ENCODE measurements at regions not wholly inside any gene's neighbourhood (a gene's known extent, or its start where the extent isn't known, plus 50 kb on each side); places are given as distances from the start of the nearest gene placed in this dataset.
"Not testable (repeated sequence)": the region's sequence is repeated elsewhere in the genome, so short reads cannot be mapped to it uniquely, and the experiment has no call there.

DNA sequence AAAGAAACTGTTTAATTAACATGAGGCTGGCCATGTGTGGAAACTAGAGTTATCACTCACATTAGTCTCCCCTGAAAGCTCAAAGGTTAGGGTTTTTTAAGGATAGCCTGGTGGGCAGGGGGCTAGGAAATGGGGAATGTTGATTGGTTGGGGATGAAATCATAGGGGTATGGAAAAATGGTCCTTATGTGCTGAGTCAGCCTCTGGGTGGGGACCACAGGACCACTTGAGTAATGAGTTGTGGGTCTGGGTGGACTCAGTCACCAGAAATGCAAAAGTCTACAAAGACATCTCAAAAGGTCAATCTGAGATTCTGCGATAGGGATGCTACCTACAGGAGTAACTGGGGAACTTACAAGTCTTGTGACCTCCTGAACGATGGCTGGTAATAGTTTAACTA, 362.8 kb downstream of the DMAC1 start:
- H3K9me3 Mint-ChIP-seq: peaks cover 6% of the 10 kb centered on the region
- no peak overlapping the region for H3K4me3 Mint-ChIP-seq

DNA sequence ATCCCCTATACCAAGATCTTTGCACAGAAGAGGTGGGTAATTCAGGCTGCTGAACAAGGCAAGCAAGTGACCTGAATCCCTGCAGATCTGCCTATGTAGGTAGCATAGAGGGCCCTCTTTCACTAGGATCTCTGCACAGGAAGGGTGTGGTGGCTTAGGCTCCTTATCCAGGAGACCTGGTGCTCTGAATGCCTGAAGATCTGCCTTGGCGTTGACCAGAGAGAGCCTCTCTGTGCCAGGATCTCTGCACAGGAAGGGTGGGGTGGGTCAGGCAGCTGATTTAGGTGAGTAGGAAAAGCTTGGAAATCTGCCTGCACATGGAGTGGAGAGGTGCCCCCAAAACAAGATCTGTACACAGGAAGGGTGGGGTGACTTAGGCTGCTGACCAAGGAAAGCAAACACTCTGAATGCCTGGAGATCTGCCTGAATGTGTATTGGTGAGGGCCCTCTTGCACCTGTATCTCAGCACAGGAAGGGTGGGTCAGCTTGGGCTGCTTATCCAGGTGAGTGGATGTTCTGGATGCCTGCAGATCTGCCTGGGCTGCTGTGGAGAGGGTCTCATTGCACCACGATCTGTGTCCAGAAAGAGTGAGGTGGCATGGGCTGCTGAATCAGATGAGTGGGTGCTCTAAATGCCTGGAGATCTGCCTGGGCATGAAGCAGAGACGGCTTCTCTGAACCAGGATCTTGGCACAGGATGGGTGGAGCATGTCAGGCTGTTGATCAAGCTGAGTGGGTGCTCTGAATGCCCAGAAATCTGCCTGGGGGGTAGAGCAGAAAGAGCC, 365.9 kb downstream of the DMAC1 start:
- Mint-ChIP-seq H3K4me3 (no peak overlapping the region), H3K27ac (no peak overlapping the region), H3K4me1 (no peaks in the 10 kb centered on the region)

More for the DNA sequence above, 362.8 kb downstream of the DMAC1 start:
- peaks cover 2% of the 10 kb centered on the region for H3K36me3 Mint-ChIP-seq
- H3K4me1 Mint-ChIP-seq: no peaks in the 10 kb centered on the region
- no peak for DNase-seq
- H3K27ac Mint-ChIP-seq: no peak overlapping the region
- H3K27me3 Mint-ChIP-seq: no peaks in the 10 kb centered on the region

DNA sequence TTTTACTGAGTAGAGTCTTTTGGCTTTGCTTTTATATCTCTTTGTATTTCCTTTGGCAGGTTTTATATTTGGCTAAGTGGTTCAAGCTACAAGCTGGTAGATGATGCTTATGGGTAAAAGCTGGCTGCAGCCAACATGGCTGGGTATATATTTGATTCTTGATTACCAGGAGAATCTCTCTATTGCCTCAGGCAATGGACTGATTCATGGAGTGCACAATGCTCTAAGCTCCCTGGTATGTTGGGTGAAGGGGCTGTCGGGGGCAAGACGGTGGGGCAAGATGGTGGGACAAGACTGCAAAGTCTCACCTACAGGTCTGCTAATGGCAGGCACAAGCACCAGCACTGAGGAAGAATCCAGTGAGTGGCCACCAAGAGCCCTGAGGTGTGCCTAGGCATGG, 366.6 kb downstream of the DMAC1 start:
- peaks cover 8% of the 10 kb centered on the region for H3K27me3 Mint-ChIP-seq
- no peak overlapping the region for H3K4me3 Mint-ChIP-seq
- no peak overlapping the region for H3K27ac Mint-ChIP-seq
- H3K9me3 Mint-ChIP-seq: peaks cover 11% of the 10 kb centered on the region
- no peak for DNase-seq
- H3K36me3 Mint-ChIP-seq: peaks cover 2% of the 10 kb centered on the region
- no peaks in the 10 kb centered on the region for H3K4me1 Mint-ChIP-seq

More for the DNA sequence above, 365.9 kb downstream of the DMAC1 start:
- DNase-seq: no peak
- Mint-ChIP-seq H3K9me3 (peaks cover 11% of the 10 kb centered on the region), H3K27me3 (peaks cover 8% of the 10 kb centered on the region), H3K36me3 (peaks cover 2% of the 10 kb centered on the region)

DNA sequence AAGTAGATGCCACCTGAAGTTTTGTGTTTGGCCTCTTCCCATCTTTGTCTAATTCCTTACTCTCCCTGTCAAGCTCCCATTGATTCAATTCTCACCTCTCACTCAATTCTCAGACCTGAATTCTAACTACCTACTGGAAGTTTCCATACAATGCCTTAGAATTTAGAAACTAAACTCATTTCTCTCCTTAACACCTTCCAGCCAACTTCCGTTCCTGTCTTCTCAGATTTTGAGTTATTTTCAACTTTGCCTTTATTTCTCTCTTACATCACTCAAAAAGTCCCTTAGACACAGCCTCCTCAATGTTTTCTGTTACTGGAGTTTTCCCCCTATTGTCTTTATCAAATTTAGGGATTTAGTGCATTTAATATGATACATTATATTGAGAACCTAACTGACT, 382.2 kb downstream of the DMAC1 start:
- not testable (repeated sequence) for DNase-seq, H3K27me3 Mint-ChIP-seq, H3K9me3 Mint-ChIP-seq, H3K36me3 Mint-ChIP-seq, H3K27ac Mint-ChIP-seq, H3K4me1 Mint-ChIP-seq, H3K4me3 Mint-ChIP-seq

DNA sequence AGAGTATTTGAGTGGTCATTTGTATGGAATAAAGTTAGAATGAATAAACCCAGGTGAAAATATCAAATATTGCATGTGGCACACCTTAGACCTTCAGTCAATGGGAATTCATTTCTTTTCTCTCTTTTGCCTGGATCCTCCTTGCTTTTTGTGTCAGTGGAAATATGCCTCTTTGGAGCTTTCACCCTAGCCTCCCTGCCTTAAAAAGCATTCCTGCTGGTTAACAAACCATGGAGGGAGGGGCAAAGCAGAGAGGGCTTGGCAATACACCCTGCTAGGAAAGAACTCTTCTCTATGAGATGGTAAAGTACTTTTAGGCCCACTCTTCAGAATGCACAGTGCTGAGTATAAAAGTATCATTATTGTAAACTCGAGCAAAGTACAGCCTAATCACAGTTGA, 383.7 kb downstream of the DMAC1 start:
- H3K9me3 Mint-ChIP-seq: peaks cover 1% of the 10 kb centered on the region
- no peak overlapping the region for H3K4me3 Mint-ChIP-seq
- no peak overlapping the region for H3K27ac Mint-ChIP-seq
- H3K36me3 Mint-ChIP-seq: no peaks in the 10 kb centered on the region
- peaks cover 4% of the 10 kb centered on the region for H3K27me3 Mint-ChIP-seq
- no peak for DNase-seq
- H3K4me1 Mint-ChIP-seq: no peaks in the 10 kb centered on the region

DNA sequence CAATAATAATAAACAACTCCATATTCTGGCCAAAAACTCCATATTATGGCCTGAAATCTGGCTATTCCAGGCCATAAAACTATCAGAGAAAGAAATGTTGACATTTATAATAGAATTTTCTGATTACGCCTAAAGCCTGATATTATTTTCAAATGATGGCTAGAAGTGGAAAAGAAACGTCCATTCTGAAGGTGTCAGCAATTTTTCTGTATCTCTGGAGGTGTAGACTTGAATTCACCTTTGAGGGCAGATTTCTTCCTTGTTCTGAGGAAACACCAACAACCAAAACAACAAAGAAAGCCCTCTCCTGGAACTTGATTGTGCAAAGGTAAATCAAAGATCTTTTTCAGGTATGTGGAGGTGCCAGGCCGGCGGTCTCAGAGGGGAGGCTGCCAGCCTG, 390.7 kb downstream of the DMAC1 start:
- Mint-ChIP-seq H3K4me1 (peaks cover 15% of the 10 kb centered on the region), H3K27me3 (peaks cover 26% of the 10 kb centered on the region)

DNA sequence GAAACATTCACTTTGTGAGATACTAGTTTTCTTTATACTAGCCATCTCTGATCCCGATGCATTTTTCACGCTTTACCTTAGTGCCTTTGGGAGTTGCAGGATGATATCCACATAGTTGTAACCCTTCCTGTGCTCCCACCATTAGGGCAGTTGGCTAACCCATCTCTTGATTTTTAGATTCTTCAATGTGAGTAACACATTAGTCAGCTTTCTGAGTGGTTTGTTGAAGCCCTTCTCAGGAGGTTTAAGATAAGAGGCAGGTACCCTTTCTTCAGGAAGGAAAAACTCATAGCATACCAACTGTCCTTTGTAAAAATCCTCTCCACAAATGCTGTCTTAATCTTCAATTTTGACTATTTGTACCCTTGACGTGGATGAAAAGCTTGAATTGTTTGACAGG, 392.3 kb downstream of the DMAC1 start:
- H3K27me3 Mint-ChIP-seq: peaks cover 36% of the 10 kb centered on the region
- no peaks in the 10 kb centered on the region for H3K36me3 Mint-ChIP-seq
- H3K4me1 Mint-ChIP-seq: peaks cover 15% of the 10 kb centered on the region
- no peak overlapping the region for H3K4me3 Mint-ChIP-seq
- H3K9me3 Mint-ChIP-seq: no peaks in the 10 kb centered on the region
- DNase-seq: no peak
- H3K27ac Mint-ChIP-seq: no peak overlapping the region

More for the DNA sequence above, 390.7 kb downstream of the DMAC1 start:
- Mint-ChIP-seq H3K4me3 (no peak overlapping the region), H3K27ac (no peak overlapping the region), H3K9me3 (no peaks in the 10 kb centered on the region), H3K36me3 (no peaks in the 10 kb centered on the region)
- DNase-seq: no peak

DNA sequence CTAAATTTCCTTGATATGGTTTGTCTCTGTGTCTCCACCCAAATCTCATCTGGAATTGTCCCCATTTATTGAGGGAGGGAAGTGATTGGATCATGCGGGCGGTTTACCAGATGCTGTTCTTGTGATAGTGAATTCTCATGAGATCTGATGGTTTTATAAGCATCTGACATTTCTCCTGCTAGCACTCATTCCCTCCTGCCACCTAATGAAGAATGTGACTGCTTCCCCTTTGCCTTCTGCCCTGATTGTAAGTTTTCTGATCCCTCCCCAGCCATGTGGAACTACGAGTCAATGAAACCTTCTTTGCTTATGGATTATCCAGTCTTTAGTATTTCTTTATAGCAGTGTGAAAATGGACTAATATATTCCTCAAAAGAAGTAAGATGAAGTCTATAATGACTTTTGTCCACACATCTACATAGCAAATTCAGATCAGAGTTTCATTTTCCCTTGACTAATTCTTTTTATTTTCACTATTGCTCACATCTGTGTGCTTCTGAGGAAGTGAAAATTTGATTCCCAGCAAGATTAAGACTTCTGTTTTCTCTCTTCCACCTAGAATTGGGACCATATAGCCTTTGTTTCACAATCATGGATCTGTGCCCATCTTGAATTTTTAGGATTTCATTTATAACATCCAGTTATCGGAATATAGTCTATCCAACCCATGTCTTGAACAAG, 393.5 kb downstream of the DMAC1 start:
- Mint-ChIP-seq H3K27ac (no peak overlapping the region), H3K36me3 (no peaks in the 10 kb centered on the region), H3K4me1 (peaks cover 15% of the 10 kb centered on the region), H3K4me3 (no peak overlapping the region), H3K27me3 (peaks cover 43% of the 10 kb centered on the region), H3K9me3 (no peaks in the 10 kb centered on the region)
- DNase-seq: no peak

DNA sequence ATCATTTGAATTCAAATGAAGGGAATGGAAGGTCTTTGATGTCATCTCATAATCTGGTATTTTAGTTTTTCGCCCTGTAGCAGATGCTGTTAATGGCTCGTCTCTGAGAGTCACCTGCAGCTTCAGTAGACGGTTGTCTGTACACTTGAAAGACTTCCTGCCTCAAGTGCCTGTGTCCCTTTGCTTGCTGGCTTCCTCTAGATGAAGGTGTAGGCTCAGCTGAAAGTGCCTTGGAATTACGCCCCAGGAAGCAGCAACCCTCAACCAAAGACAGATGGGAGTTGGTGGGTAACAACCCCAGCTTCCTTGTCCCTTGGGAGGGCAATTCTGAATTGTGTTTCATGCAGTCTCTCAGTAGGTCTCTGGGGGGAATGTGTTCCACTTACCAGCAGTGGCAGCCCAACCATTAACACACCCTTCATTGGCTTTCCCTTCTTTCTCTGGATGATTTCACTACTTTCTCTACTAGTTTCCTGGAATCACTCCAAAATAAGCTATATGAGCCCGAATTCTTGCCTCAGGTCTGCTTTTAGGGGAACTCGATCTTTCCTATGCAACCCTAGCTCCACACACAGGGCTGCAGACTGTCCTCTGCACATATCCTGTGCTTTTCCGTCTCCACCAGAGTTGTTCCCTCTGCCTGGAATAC, 395.6 kb downstream of the DMAC1 start:
- Mint-ChIP-seq H3K27ac (no peak overlapping the region), H3K27me3 (peaks cover 38% of the 10 kb centered on the region), H3K36me3 (no peaks in the 10 kb centered on the region), H3K9me3 (no peaks in the 10 kb centered on the region), H3K4me3 (no peak overlapping the region), H3K4me1 (peaks cover 15% of the 10 kb centered on the region)
- no peak for DNase-seq

DNA sequence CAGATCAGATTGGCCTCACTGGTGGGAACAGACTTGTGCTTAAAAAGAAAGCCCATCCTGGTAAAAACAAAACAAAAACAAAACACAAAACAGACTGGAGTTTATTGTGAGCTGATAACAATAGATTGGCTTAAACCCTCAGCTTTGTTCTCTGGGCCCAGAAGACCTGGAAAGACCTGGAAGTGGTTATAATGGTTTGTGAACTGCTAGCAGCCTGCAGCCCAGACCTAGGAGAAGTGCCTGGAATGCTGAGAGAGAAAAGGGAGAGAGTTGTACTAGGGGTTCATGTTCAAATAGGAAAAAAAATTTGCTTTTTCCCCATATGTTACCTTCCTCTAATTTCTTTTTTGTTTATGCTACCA, 396.6 kb downstream of the DMAC1 start:
- peaks cover 34% of the 10 kb centered on the region for H3K27me3 Mint-ChIP-seq

DNA sequence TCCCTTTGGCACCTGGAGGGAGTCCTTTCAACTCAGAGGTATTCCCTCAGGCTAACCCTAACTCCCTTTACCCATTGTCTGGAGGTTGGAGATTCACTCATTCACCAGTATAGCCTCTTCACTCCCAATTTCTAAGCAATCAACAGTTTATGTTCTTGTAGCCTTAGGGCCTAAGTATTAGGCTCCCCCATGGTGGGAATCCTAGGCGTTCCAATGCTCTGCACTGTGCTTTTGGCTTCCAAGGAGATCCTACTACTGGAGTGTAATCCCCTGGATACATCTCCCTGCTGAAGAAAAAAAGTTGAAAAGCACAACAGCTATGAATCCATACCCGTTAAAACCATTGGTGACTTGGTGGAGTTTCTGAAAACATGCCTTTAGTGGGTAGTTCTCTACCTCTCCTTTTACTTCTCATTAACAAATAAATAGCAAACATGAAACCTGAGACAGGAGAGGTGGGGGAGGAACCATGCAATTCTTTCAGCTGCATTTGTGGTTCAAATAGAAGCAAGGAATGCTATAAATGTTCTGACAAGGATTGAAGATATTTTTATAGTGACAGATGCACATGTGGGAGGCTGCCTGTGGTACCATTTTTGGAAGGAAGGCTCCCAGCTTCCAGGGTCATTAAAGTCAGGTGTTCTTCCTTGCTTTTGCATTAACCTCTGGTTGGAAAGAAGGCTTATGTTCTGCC, 397.1 kb downstream of the DMAC1 start:
- Mint-ChIP-seq H3K4me1 (peaks cover 15% of the 10 kb centered on the region), H3K27ac (no peak overlapping the region), H3K9me3 (no peaks in the 10 kb centered on the region), H3K36me3 (no peaks in the 10 kb centered on the region), H3K27me3 (peaks cover 34% of the 10 kb centered on the region), H3K4me3 (no peak overlapping the region)
- no peak for DNase-seq

More for the DNA sequence above, 396.6 kb downstream of the DMAC1 start:
- Mint-ChIP-seq H3K36me3 (no peaks in the 10 kb centered on the region), H3K27ac (no peak overlapping the region), H3K9me3 (no peaks in the 10 kb centered on the region), H3K4me1 (peaks cover 15% of the 10 kb centered on the region), H3K4me3 (no peak overlapping the region)
- no peak for DNase-seq

DNA sequence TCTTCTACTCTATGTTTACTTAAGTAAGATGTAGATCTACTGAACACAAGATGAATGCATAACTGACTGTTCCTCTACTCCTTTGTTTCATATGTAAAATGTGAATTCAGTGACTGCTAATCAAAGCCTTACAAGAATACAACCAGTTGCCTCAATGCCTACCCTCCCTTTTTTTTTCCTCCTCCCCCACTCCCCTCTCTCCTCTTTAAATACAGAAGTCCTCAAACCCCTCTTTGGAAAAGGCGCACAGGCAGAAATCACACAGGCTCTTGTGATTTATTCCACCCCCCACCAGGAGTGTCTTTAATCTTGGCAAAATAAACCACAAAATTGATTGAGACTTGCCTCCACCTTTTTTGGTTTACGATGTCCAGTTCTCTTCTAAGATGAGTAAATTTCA, 398.5 kb downstream of the DMAC1 start:
- no peaks in the 10 kb centered on the region for H3K9me3 Mint-ChIP-seq
- H3K36me3 Mint-ChIP-seq: no peaks in the 10 kb centered on the region
- H3K4me1 Mint-ChIP-seq: peaks cover 5% of the 10 kb centered on the region
- peaks cover 27% of the 10 kb centered on the region for H3K27me3 Mint-ChIP-seq
- no peak for DNase-seq
- H3K27ac Mint-ChIP-seq: no peak overlapping the region
- H3K4me3 Mint-ChIP-seq: no peak overlapping the region

DNA sequence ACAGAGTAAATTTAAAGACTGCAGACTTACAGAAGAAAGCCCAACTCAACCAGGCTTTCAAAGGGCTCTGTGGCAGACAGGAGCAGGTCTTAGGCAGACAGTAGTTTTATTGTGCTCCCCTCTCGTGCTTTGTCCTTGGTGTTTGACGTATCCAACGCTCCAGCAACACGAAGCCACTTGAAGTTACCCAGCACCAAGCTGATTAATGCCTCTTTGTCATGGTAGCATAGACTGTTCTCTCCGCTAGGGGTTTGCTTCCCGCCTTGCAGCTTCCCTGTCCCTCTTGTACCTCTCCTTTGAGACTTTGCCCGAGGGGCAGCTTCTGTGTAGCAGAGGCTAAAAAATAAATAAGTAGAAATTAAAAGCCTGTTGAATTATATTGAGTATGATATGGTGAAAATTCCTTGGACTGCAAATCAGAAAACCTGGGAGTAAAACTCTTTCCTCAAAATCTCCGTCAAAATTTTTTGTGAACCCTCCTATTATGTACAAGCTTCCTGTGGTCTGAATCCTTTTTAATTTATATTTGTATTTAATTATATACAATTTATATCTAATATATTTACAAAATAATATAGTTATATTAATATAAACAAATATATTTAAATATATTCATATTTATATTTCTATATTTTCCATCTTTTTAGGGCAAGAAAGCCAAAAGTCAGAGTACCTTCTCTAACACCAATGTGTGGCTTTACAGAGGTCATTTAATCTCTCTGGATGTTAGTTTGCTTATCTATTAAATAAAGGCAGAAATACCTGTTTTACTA, 405.4 kb downstream of the DMAC1 start:
- H3K4me1 Mint-ChIP-seq: no peaks in the 10 kb centered on the region
- no peak overlapping the region for H3K4me3 Mint-ChIP-seq
- DNase-seq: no peak
- no peaks in the 10 kb centered on the region for H3K9me3 Mint-ChIP-seq
- H3K27me3 Mint-ChIP-seq: peaks cover 15% of the 10 kb centered on the region
- no peak overlapping the region for H3K27ac Mint-ChIP-seq
- no peaks in the 10 kb centered on the region for H3K36me3 Mint-ChIP-seq

DNA sequence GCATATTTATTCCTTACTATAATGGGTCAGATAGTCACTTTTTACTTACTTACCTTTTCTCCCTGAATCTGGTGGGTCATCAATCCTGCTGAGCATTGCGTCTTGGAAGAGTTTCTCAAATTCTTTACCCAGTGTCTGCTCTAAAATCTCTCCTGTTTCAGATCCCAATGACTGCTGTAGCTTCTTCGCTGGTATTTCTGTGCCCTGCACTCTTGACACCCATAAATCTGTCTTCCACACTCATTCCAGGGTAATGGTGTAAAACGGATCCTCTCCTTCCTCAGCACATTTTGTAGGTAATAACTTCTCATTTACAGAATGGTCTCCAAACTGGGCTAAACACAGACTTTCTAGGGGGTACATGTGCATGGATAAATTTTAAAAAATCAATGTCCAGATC, 407.4 kb downstream of the DMAC1 start:
- DNase-seq: no peak
- Mint-ChIP-seq H3K4me3 (no peak overlapping the region), H3K36me3 (no peaks in the 10 kb centered on the region), H3K27me3 (peaks cover 15% of the 10 kb centered on the region), H3K4me1 (no peaks in the 10 kb centered on the region), H3K9me3 (no peaks in the 10 kb centered on the region), H3K27ac (no peak overlapping the region)

All from activated naive CD8-positive, alpha-beta T cell treated with anti-CD3 and anti-CD28 coated beads for 36 hours (primary cell).